Endothelial cell of umbilical vein (primary cell): ENCODE measurements at regions not wholly inside any gene's neighbourhood (a gene's known extent, or its start where the extent isn't known, plus 50 kb on each side); places are given as distances from the start of the nearest gene placed in this dataset.

Experiments used
- BruUV-seq: library from RNA; stranded (reverse); fragments of 400-500 nt; replicated peaks from 2 replicates; lab custom pipeline; 2021; lab: Mats Ljungman, UMichigan
- CTCF ChIA-PET: fragments of 300-600, 350-600 bp; sonication (Branson Sonifier 250); formaldehyde crosslinking; loops from one replicate; lab custom pipeline; 2021; ENCODE audit warnings: antibody characterized with exemption, inconsistent platforms; lab: Charles Lee
- POLR2A ChIA-PET: fragments of 300-600, 350-600 bp; sonication (Branson Sonifier 250); formaldehyde crosslinking; loops from one replicate; lab custom pipeline; 2021; ENCODE audit warnings: antibody characterized with exemption, inconsistent platforms; lab: Charles Lee
- DNase-seq: peaks from one replicate; pipeline ENCODE4 v3.0.0-alpha.2; 2011; ENCODE audit warnings: low read depth, low spot score
- FAIRE-seq: peaks from 2 replicates; lab custom pipeline; 2011; peaks lifted over from hg19 to GRCh38; lab: Jason Lieb, UNC
- H2AFZ ChIP-seq: 2 replicates; pipeline ENCODE4 v1.6.0; 2012; ENCODE audit warnings: low read depth, low read length, control low read depth, inconsistent platforms
- H3K27ac ChIP-seq: 2 replicates; pipeline ENCODE4 v1.5.1; 2011; ENCODE audit warnings: low read depth, mild to moderate bottlenecking, control low read depth, low read length, moderate library complexity; ENCODE audit not compliant: insufficient read depth
- H3K27me3 ChIP-seq, 2 experiments: 2 replicates each; pipeline versions ENCODE4 v1.6.0 to v1.6.1; 2011; ENCODE audit warnings: low read length in 2 of 2, mixed read lengths in 1 of 2; ENCODE audit not compliant: control insufficient read depth in 2 of 2, insufficient read depth in 2 of 2
- H3K36me3 ChIP-seq, 2 experiments: 2 replicates in 1 of 2; 3 replicates in 1 of 2; pipeline ENCODE4 v1.5.1; 2011; ENCODE audit warnings: low read length in 2 of 2, mild to moderate bottlenecking in 1 of 2, moderate library complexity in 1 of 2; ENCODE audit not compliant: control insufficient read depth in 2 of 2, insufficient read depth in 2 of 2; ENCODE audit errors: extremely low read depth in 1 of 2
- H3K4me1 ChIP-seq: 3 replicates; pipeline ENCODE4 v1.5.1; 2011; ENCODE audit warnings: mild to moderate bottlenecking, low read length; ENCODE audit not compliant: control insufficient read depth, insufficient read depth; ENCODE audit errors: extremely low read depth
- H3K4me2 ChIP-seq: 2 replicates; pipeline ENCODE4 v1.6.1; 2011; ENCODE audit warnings: low read length, control low read depth, mixed read lengths; ENCODE audit not compliant: insufficient read depth
- H3K4me3 ChIP-seq, 3 experiments: fragments of 200-600 bp in 1 of 3; sonication (generic), shearing (Covaris generic) in 1 of 3; replicated peaks in 1 of 3; 2 replicates each; pipeline ENCODE4 v1.5.1; 2011 to 2016; ENCODE audit warnings: control low read depth in 3 of 3, low read length in 3 of 3, mild to moderate bottlenecking in 2 of 3, inconsistent platforms in 1 of 3, low read depth in 1 of 3, moderate library complexity in 1 of 3; ENCODE audit not compliant: insufficient read depth in 1 of 3
- H3K79me2 ChIP-seq: 2 replicates; pipeline ENCODE4 v1.6.0; 2012; ENCODE audit warnings: low read length, inconsistent platforms; ENCODE audit not compliant: control insufficient read depth, insufficient read depth
- H3K9ac ChIP-seq: replicated peaks from 2 replicates; pipeline ENCODE3; 2011; ENCODE audit warnings: low read length, control low read depth; ENCODE audit not compliant: insufficient read depth; ENCODE audit errors: extremely low read depth
- H3K9me1 ChIP-seq: replicated peaks from 3 replicates; pipeline ENCODE4 v1.6.0; 2011; ENCODE audit warnings: mild to moderate bottlenecking, low read length; ENCODE audit not compliant: control insufficient read depth, insufficient read depth; ENCODE audit errors: extremely low read depth
- H3K9me3 ChIP-seq: replicated peaks from 2 replicates; pipeline ENCODE4 v1.5.1; 2012; ENCODE audit warnings: low read length, inconsistent platforms; ENCODE audit not compliant: control insufficient read depth, insufficient read depth
- H4K20me1 ChIP-seq: replicated peaks from 2 replicates; pipeline ENCODE3; 2011; ENCODE audit warnings: mild to moderate bottlenecking, low read length; ENCODE audit not compliant: control insufficient read depth, insufficient read depth; ENCODE audit errors: extremely low read depth
- CTCF ChIP-seq, 2 donors: IDR thresholded peaks; 1 replicate in 1 of 2; 2 replicates in 1 of 2; pipeline ENCODE4 v1.5.1; 2011; ENCODE audit warnings: low read length in 2 of 2, mild to moderate bottlenecking in 2 of 2, moderate library complexity in 2 of 2, control low read depth in 1 of 2, inconsistent platforms in 1 of 2, low read depth in 1 of 2; ENCODE audit not compliant: insufficient read depth in 1 of 2; ENCODE audit errors: extremely low read depth in 1 of 2
- EZH2 ChIP-seq: IDR thresholded peaks from 2 replicates; pipeline ENCODE4 v1.6.1; 2012; ENCODE audit warnings: borderline replicate concordance, low read depth, mild to moderate bottlenecking, moderate library complexity, low read length, inconsistent platforms; ENCODE audit not compliant: severe bottlenecking
- FOS ChIP-seq: IDR thresholded peaks from 2 replicates; pipeline ENCODE4 v1.6.1; 2011; ENCODE audit warnings: mild to moderate bottlenecking, low read length, moderate library complexity, borderline replicate concordance; ENCODE audit not compliant: insufficient read depth
- GATA2 ChIP-seq: IDR thresholded peaks from 2 replicates; pipeline ENCODE4 v1.7.0; 2011; ENCODE audit warnings: low read depth, mild to moderate bottlenecking, moderate library complexity, mixed read lengths, low read length; ENCODE audit not compliant: insufficient read length, insufficient read depth
- JUN ChIP-seq: IDR thresholded peaks from 2 replicates; pipeline ENCODE4 v1.6.1; 2011; ENCODE audit warnings: borderline replicate concordance, low read depth; ENCODE audit not compliant: insufficient read length, insufficient read depth
- MYC ChIP-seq: IDR thresholded peaks from one replicate; pipeline ENCODE4 v1.6.1; 2011; ENCODE audit warnings: mild to moderate bottlenecking, low read depth, low read length
- POLR2AphosphoS5 ChIP-seq: IDR thresholded peaks from 2 replicates; pipeline ENCODE4 v1.6.1; 2012; ENCODE audit warnings: low read depth, mild to moderate bottlenecking, control low read depth, low read length, moderate library complexity; ENCODE audit not compliant: insufficient read depth
- dilution Hi-C: fragments of 300-500 bp; cut with MboI; formaldehyde crosslinking; loops from one replicate; pipeline ENCODE4 v1.15.0; 2019; ENCODE audit warnings: low sequenced_read_pairs; ENCODE audit not compliant: extremely low pct_ligation_motif_present
- intact Hi-C: fragments of 100-400 bp; cut with micrococcal nuclease; formaldehyde crosslinking; loops from one replicate; pipeline ENCODE4 v1.10.0; 2022
- TF ChIP-seq, protein P1 (sequence below): IDR thresholded peaks from 2 replicates; pipeline ENCODE4 v1.6.1; 2011; ENCODE audit not compliant: insufficient read depth, insufficient read length

- Histone ChIP-seq H3K9me3 (no peaks in the 10 kb centered on the region), H3K9ac (no peak overlapping the region), H3K4me2 (no peak overlapping the region), H3K4me3 (no peak overlapping the region), H3K79me2 (no peaks in the 10 kb centered on the region), H3K36me3 (no peaks in the 10 kb centered on the region), H3K27me3 (no peaks in the 10 kb centered on the region), H3K27ac (no peak overlapping the region), H3K9me1 (no peaks in the 10 kb centered on the region), H2AFZ (no peak overlapping the region), H4K20me1 (no peaks in the 10 kb centered on the region), H3K4me1 (no peaks in the 10 kb centered on the region)
- DNase-seq (no peak), FAIRE-seq (no peak)
- ChIA-PET CTCF (no interaction called here), POLR2A (no interaction called here)
- intact Hi-C loops (no loop called here), dilution Hi-C loops (no loop called here)
- no TSS peak for BruUV-seq
- no peak for TF ChIP-seq EZH2
- TF ChIP-seq CTCF (IDR thresholded peaks at IDR 0.05; ENCODE audit: extremely low read depth in 1 of 2, insufficient read depth in 1 of 2, low read depth in 1 of 2, low read length in 2 of 2): no peak
- TF ChIP-seq MYC: no peak
- TF ChIP-seq JUN: no peak
- TF ChIP-seq FOS: no peak
- TF ChIP-seq GATA2: no peak
- TF ChIP-seq POLR2AphosphoS5: no peak
- TF ChIP-seq, protein P1, sequence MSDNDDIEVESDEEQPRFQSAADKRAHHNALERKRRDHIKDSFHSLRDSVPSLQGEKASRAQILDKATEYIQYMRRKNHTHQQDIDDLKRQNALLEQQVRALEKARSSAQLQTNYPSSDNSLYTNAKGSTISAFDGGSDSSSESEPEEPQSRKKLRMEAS: no peak
Observed at GRCh38 chr3:94225148-94225865, 162.4 kb downstream of the NSUN3 start.
